ENCODE measurements at regions not wholly inside any gene's neighbourhood (a gene's known extent, or its start where the extent isn't known, plus 50 kb on each side); places are given as distances from the start of the nearest gene placed in this dataset.
A peak's percentile ranks its signal among the peaks of the same experiment; 100 is the strongest.
"Not testable (repeated sequence)": the region's sequence is repeated elsewhere in the genome, so short reads cannot be mapped to it uniquely, and the experiment has no call there.

GRCh38 chr22:22296047-22296446 is 51.5 kb downstream of the VPREB1 start:
- POLR2A ChIA-PET; DNase-seq (ENCODE audit: extremely low spot score); CTCF ChIA-PET: not testable (repeated sequence)

GRCh38 chr22:22297159-22297793 is 52.7 kb downstream of the VPREB1 start:
- DNase-seq (ENCODE audit: extremely low spot score), result peak; percentile 8
- POLR2A ChIA-PET, CTCF ChIA-PET: not testable (repeated sequence)

DNA sequence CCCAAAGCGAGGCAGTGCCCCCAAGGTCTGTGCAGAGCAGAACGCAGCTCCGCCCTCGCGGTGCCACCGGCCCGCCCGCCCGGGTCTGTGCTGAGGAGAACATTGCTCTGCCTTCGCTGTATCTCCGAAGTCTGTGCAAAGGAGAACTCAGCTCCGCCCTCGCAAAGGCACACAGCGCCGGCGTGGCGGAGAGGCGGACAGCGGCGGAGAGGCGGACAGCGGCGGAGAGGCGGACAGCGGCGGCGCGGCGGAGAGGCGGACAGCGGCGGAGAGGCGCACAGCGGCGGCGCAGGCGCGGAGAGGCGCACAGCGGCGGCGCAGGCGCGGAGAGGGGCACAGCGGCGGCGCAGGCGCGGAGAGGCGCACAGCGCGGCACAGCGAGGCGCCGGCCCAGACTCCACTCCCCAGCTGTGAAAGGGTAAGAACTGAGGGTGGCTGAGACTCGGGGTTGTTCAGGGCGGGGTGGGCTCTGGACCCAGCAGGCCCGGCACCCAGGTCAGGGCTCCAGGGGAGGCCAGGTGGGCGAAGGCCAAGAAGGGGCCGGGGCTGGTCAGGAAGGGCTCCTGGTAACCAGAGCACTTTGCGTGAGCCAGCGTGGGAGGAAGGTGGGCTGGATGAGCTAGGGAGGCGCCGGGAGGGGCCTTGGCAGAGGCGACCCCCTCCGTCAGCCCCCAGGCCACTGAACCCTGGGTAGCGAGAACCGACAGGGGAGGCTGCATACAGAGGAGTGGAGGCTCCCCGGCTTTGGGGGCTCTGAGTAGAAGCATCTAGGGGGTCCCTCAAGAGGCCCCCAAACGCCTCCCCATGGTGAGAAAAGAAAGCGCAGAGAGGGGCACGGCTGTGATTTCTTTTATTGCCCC is 53.4 kb downstream of the VPREB1 start:
- POLR2A ChIA-PET, result not testable (repeated sequence)

GRCh38 chr22:22298654-22299009 is 54.0 kb downstream of the VPREB1 start:
- CTCF ChIA-PET; POLR2A ChIA-PET; DNase-seq (ENCODE audit: extremely low spot score): not testable (repeated sequence)

More for the DNA sequence above, 53.4 kb downstream of the VPREB1 start:
- DNase-seq (ENCODE audit: extremely low spot score); CTCF ChIA-PET: not testable (repeated sequence)

DNA sequence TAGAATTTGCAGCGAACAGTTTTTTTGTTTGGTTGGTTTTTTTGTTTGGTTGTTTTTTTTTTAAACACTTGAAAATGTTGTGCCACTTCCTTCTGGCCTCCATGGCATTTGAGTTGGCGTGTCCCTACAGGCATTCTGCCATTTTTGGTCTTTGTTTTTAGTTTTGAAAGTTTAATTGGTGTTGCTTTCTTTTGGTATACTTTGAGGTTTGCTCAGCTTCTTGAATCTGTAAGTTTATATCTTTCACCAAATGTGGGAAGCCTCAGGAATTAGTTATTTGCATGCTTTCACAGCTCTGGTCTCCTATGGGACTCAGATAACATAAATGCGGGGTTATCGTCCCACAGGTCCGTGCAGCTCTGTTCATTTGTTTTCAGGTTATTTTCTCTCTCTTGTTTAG is 55.9 kb downstream of the VPREB1 start:
- CTCF ChIA-PET; POLR2A ChIA-PET; DNase-seq (ENCODE audit: extremely low spot score): not testable (repeated sequence)

- POLR2A ChIA-PET; DNase-seq (ENCODE audit: extremely low spot score); CTCF ChIA-PET: not testable (repeated sequence)
Measured at GRCh38 chr22:22300946-22301345, 56.4 kb downstream of the VPREB1 start.

DNA sequence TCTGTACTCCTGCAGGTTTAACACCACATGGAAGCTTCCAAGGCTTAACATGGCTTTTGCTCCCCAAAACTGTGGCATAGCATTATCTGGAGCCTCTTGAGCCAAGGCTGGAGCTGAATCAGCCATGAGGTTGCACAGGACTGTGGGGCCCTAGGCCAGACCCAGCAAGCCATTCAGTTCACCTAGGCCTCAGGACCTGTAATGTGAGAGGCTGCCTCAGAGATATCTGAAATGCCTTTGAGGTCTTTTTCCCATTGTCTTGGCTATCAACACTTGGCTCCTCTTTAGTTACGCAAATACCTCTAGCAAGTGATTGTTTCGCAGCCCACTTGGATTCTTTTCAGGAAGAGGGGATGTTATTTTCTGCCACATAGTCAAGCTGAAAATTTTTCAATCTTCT is 72.0 kb downstream of the VPREB1 start:
- no peak for TF ChIP-seq CTCF (IDR thresholded peaks at IDR 0.05; ENCODE audit: control extremely low read depth, extremely low read depth, low read depth, missing control alignments)
- CTCF ChIA-PET, result interaction anchor here (1.3 to 1.7 kb wide), 3 partner anchors 27 to 116 kb away, joined by 4 to 5 read pairs (median 5); no protein-coding TSS in a partner anchor
- DNase-seq (ENCODE audit: extremely low spot score), result no peak
- POLR2A ChIA-PET, result no interaction called here

DNA sequence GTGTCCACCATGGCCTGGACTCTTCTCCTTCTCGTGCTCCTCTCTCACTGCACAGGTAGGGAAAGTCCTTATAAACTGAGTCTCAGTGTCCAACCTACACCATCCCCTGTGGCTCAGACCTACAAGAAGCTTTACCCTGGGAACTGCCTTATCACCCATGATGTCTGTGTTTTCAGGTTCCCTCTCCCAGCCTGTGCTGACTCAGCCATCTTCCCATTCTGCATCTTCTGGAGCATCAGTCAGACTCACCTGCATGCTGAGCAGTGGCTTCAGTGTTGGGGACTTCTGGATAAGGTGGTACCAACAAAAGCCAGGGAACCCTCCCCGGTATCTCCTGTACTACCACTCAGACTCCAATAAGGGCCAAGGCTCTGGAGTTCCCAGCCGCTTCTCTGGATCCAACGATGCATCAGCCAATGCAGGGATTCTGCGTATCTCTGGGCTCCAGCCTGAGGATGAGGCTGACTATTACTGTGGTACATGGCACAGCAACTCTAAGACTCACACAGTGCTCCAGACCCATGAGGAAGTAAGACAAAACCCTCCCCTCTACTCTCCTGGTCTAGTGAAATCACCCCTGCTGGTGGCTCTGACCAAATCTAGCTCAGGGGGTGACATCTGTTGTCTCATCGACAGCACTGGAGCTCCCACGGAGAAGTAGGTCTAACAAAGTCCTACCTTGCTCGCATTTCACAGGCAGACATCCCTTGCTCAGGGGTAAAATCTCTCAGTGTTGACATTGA is 74.3 kb downstream of the VPREB1 start:
- CTCF ChIA-PET, result interaction anchor here (1.5 kb wide), 1 partner anchor 24 kb away, joined by 7 read pairs; no protein-coding TSS in a partner anchor
- POLR2A ChIA-PET, result no interaction called here
- TF ChIP-seq CTCF (IDR thresholded peaks at IDR 0.05; ENCODE audit: control extremely low read depth, extremely low read depth, low read depth, missing control alignments), result no peak
- no peak for DNase-seq (ENCODE audit: extremely low spot score)

DNA sequence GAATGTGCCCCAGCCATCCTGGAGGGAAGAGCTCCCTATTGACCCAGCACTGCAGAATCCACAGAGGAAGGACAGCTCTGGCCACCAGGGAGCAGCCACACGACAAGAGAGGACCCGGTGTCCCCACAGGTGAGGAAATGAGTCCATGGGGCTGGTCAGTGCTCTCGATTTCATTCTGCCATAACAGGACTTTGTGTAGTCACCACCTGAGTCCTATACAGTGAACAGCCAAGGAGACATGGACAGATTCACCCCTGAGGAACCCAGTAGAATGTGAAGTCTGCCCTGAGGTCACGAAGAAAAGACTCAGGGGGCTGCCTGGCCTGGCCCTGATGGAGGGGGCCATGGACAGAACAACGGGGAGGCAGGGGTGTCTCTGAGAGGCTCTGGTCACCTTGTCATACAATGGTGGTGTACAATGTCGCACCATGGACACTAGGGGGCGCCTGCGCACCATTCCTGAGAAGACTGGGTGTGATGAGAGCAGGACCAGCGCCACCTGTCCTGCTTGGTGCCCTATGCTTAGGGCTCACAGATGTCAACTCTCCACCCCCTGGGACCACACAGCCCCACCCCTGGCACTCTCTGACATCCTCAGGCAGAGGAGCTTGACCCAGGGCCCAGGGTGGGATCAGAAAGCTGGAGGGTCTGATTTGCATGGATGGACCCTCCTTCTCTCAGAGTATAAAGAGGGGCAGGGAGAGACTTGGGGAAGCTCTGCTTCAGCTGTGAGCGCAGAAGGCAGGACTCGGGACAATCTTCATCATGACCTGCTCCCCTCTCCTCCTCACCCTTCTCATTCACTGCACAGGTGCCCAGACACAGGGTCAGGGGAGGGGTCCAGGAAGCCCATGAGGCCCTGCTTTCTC is 77.4 kb downstream of the VPREB1 start:
- CTCF ChIA-PET, result interaction anchor here (0.6 to 3.6 kb wide), 14 partner anchors 9 to 279 kb away, joined by 3 to 12 read pairs (median 4); no protein-coding TSS in a partner anchor
- peak; percentile 94 for TF ChIP-seq CTCF (IDR thresholded peaks at IDR 0.05; ENCODE audit: control extremely low read depth, extremely low read depth, low read depth, missing control alignments)
- POLR2A ChIA-PET, result not testable (repeated sequence)
- peak; percentile 84 for DNase-seq (ENCODE audit: extremely low spot score)

Measured in GM10248 (cell line).